SK-N-MC (cell line): ENCODE measurements at regions not wholly inside any gene's neighbourhood (a gene's known extent, or its start where the extent isn't known, plus 50 kb on each side); places are given as distances from the start of the nearest gene placed in this dataset.

Source experiments
- DNase-seq: peaks from one replicate; pipeline ENCODE4 v3.0.0-alpha.2; 2011; ENCODE audit warnings: low read depth, low spot score
- H3K27ac ChIP-seq: fragments of 200-600 bp; sonication (generic); 2 replicates; pipeline ENCODE4 v1.5.1; 2016; ENCODE audit warnings: mixed run types
- H3K36me3 ChIP-seq: fragments of 200-600 bp; sonication (generic); 2 replicates; pipeline ENCODE4 v1.6.1; 2017; ENCODE audit warnings: antibody characterized with exemption, low read length, mixed read lengths; ENCODE audit not compliant: insufficient read depth
- H3K4me3 ChIP-seq: fragments of 200-600 bp; sonication (generic); 2 replicates; pipeline ENCODE4 v1.5.1; 2016
- H3K9ac ChIP-seq: fragments of 200-600 bp; sonication (generic); 2 replicates; pipeline ENCODE4 v1.8.0; 2017; ENCODE audit warnings: mixed run types, mixed read lengths; ENCODE audit not compliant: insufficient read length
- H3K9me3 ChIP-seq: fragments of 200-600 bp; sonication (generic); 2 replicates; pipeline ENCODE4 v1.6.1; 2017; ENCODE audit warnings: low read depth, mild to moderate bottlenecking, antibody characterized with exemption, low read length, moderate library complexity, mixed read lengths
- EZH2 ChIP-seq: fragments of 200-600 bp; sonication (generic); IDR thresholded peaks from one replicate; pipeline ENCODE4 v1.6.1; 2017; ENCODE audit warnings: antibody characterized with exemption
- FOXP2 ChIP-seq: optimal IDR thresholded peaks from 2 replicates; pipeline ENCODE3; 2011; ENCODE audit warnings: mild to moderate bottlenecking, moderate library complexity; ENCODE audit not compliant: insufficient read depth; ENCODE audit errors: extremely low read length, control extremely low read depth
- POLR2AphosphoS5 ChIP-seq: IDR thresholded peaks from 2 replicates; pipeline ENCODE4 v1.6.1; 2012; ENCODE audit warnings: mild to moderate bottlenecking, low read depth, low read length, borderline replicate concordance

DNA sequence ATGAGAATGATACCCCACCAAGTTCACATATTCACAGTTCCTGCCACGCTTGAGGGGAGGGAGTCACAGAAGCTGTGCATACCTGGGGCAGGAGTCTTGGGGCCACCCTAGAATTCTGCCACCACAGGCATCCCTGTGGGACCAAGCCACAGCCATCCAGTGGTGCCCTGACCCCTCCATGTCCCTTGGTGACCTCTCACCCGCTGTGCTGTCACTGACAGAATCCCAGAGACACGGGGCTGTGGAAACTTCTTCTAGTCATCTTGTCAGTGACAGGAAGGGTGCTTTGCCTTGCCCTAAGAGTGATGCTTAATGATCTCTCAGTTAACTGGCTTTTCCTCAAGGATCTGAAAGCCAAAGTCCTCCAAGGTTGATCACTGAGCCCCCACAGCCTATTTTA lies 58.4 kb upstream of the UQCRFS1 start:
- H3K27ac ChIP-seq, result no peak overlapping the region
- TF ChIP-seq EZH2 (no peak), POLR2AphosphoS5 (no peak)
- no peaks in the 10 kb centered on the region for H3K9me3 ChIP-seq
- no peak for DNase-seq
- H3K9ac ChIP-seq, result no peak overlapping the region
- H3K4me3 ChIP-seq, result no peak overlapping the region
- H3K36me3 ChIP-seq, result no peaks in the 10 kb centered on the region

DNA sequence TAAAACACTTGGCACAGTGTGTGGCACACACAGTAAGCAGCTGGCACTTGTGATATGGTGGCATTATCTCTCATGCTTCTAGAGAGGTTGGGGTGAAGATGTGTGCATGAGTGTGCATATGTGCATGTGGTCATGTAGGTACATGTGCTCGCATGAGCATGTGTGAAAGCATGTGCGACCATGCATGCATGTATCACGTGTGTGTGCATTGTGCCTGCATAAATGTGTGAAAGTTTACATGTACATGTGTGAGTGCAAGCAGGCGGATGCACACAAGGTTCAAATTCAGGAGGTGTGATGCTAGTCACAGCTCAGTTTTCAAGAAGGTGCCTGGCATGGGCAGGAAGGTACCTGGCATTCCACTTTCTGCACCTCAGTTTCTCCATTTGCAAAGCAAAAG lies 59.0 kb upstream of the UQCRFS1 start:
- Histone ChIP-seq H3K4me3 (no peak overlapping the region), H3K9ac (no peak overlapping the region), H3K36me3 (no peaks in the 10 kb centered on the region), H3K27ac (no peak overlapping the region), H3K9me3 (no peaks in the 10 kb centered on the region)
- DNase-seq, result no peak
- TF ChIP-seq FOXP2 (no peak), POLR2AphosphoS5 (no peak), EZH2 (no peak)

DNA sequence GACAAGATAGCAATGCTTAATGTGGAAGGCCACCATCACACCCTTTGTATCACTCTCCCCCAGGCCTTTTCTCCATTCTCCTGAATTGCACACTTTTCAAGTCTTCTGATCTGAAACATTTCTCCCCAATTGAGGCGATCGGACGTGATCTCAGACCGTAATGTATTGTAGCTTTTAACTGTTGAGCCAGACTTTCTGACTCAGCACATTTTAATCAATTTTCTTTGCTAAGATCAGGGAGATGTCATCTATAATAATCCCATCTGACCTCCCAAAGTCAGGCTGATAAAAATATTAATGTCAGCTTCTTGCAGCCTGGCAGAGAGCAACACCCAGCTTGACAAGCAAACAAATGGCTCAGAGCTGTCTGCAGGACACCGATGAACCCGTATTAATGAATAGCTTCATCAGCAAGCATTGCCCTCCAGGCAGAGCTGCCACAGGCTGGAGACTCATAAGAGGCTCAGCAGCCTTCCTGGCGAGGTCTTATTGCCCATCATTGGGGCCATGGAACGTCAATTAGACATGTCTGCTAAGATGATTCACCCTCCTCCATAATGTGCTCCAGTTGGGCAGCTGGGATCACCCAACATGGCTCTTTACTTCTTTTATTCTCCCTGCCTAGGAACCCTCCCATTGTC lies 60.2 kb upstream of the UQCRFS1 start:
- no peak for TF ChIP-seq FOXP2
- TF ChIP-seq EZH2, result no peak
- TF ChIP-seq POLR2AphosphoS5, result no peak

DNA sequence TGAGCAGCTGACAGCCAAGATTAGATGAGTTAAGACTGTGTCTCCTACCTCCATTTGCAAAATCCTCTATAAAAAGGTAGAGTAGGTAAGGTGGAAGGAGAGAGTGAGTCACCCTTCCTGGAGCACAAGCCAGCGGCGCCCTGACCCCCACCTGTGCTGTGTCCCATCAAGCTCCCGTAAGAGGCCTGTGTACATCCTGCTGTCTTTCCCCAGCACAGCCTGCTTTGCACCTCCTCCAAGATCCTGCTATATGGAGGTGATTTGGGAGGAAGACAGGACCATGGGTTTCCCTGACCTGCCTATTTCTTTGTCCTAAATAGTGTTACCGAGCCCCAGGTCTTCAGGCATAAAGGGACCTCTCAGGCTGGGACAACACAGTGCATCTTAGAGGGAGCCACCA lies 62.3 kb upstream of the UQCRFS1 start:
- Histone ChIP-seq H3K27ac (no peak overlapping the region), H3K9me3 (no peaks in the 10 kb centered on the region), H3K36me3 (no peaks in the 10 kb centered on the region), H3K9ac (no peak overlapping the region), H3K4me3 (no peak overlapping the region)
- TF ChIP-seq POLR2AphosphoS5, result no peak
- no peak for TF ChIP-seq EZH2
- TF ChIP-seq FOXP2, result no peak
- no peak for DNase-seq

More for the DNA sequence above, 60.2 kb upstream of the UQCRFS1 start:
- no peaks in the 10 kb centered on the region for H3K36me3 ChIP-seq
- H3K27ac ChIP-seq, result no peak overlapping the region
- no peak overlapping the region for H3K4me3 ChIP-seq
- H3K9me3 ChIP-seq, result no peaks in the 10 kb centered on the region
- no peak overlapping the region for H3K9ac ChIP-seq
- DNase-seq, result no peak

DNA sequence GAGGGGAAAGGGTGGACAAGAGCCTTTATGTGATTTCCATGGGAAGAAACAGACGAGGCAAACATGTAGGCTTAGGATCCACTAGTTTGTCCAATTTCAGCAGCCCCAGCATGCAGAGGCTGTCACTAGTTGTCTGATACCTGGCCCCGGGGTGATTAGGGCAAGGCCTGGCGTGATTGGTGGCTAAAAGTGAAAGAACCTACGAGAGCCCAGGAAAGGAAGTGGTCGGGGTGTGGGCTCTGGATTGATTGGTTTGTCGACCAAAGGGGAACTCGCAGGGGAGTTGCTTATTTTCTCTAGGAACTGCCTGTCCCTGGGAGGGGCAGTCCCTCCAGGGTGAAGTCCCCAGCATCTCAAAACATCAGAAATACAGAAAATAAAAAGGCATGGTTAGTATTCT lies 64.2 kb upstream of the UQCRFS1 start:
- TF ChIP-seq POLR2AphosphoS5 (no peak), FOXP2 (no peak), EZH2 (no peak)
- Histone ChIP-seq H3K4me3 (no peak overlapping the region), H3K9ac (no peak overlapping the region), H3K36me3 (no peaks in the 10 kb centered on the region), H3K27ac (no peak overlapping the region), H3K9me3 (no peaks in the 10 kb centered on the region)
- no peak for DNase-seq

DNA sequence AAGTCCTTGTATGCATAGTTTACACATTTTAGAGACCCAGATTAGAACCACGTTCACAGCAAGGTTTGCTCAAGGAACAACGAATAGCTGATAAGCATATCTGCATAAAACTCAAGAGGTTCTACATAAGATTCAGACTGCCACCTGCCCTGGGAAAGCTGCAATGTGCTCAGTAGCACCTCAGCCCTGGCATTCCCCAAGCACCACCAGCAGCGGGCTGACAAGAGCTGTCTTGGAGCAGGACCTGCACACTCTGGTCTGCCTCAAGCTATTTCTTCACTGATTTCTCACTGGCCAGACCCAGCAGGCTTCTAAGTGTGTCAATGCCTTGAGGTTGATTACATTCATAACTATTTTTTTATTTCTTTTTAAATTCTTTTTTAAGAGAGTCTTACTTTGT lies 65.8 kb upstream of the UQCRFS1 start:
- Histone ChIP-seq H3K27ac (no peak overlapping the region), H3K9ac (no peak overlapping the region), H3K36me3 (no peaks in the 10 kb centered on the region), H3K9me3 (no peaks in the 10 kb centered on the region), H3K4me3 (no peak overlapping the region)
- no peak for DNase-seq
- TF ChIP-seq FOXP2, result no peak
- no peak for TF ChIP-seq POLR2AphosphoS5

DNA sequence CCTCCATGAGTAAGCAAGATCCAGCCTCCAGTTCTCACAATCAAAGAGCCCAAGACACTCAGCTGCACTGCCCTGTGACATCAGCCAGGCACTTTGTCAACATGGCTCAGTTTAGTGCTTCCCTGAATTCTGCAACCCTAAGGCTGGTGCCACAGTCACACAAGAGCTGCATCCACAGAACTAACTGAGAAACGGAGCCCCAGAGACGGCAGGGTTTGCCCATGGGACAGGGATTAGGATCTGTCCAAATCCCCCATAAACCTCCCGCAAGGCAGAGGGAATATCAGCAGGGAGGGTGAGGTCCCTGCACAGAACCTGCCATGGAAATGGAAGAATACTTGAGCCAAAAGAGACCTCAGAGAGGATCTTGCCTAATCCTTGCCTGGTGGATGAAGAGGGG lies 70.4 kb upstream of the UQCRFS1 start:
- Histone ChIP-seq H3K9me3 (no peaks in the 10 kb centered on the region), H3K4me3 (no peak overlapping the region), H3K36me3 (no peaks in the 10 kb centered on the region), H3K27ac (no peak overlapping the region), H3K9ac (no peak overlapping the region)
- DNase-seq, result no peak
- TF ChIP-seq FOXP2 (no peak), EZH2 (no peak), POLR2AphosphoS5 (no peak)

DNA sequence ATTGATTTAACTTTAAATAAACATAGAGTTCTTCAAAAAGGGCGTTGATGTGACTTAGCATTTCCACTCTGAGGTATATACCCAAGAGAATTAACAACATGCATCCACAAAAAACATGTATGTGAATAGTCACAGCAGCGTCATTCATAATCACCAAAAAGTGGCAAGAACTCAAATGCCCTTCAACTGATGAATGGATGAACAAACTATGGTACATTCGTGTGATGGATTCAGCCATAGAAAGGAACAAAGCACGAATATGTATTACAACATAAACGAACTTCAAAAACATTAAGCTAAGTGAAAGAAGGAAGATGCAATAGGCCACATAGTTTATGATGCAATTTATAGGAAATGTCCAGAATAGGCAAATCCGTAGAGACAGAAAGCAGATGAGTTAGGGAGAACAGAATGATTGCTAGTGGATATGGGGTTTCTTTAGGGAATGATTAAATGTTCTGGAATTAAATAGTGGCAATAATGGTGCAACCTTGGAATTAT lies 72.3 kb upstream of the UQCRFS1 start:
- Histone ChIP-seq H3K27ac (no peak overlapping the region), H3K4me3 (no peak overlapping the region), H3K9ac (no peak overlapping the region), H3K36me3 (no peaks in the 10 kb centered on the region), H3K9me3 (no peaks in the 10 kb centered on the region)
- DNase-seq, result no peak
- TF ChIP-seq FOXP2 (no peak), EZH2 (no peak), POLR2AphosphoS5 (no peak)

DNA sequence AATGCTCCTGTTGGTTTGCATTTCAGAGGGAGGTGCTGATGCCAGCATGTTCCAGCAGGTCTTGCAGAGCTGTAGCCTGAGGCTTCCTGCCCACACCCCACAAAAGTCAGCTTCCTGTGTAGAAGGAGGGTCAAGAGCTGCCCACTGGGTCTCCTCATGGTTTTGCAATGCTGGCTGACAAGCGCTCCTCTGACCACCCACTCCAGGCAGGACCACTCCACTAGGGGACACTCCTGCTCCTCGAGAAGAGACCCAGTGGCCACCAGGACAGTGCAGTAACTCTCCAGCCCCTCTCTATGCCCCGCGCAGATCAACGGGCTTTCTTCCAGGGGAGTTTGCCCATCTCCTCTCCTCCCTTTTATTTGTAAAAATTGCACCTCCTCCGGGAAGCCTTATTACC lies 72.9 kb upstream of the UQCRFS1 start:
- TF ChIP-seq EZH2 (no peak), POLR2AphosphoS5 (no peak), FOXP2 (no peak)
- Histone ChIP-seq H3K9ac (no peak overlapping the region), H3K4me3 (no peak overlapping the region), H3K9me3 (no peaks in the 10 kb centered on the region), H3K27ac (no peak overlapping the region), H3K36me3 (no peaks in the 10 kb centered on the region)
- DNase-seq, result no peak
